ENCODE measurements at regions not wholly inside any gene's neighbourhood (a gene's known extent, or its start where the extent isn't known, plus 50 kb on each side); places are given as distances from the start of the nearest gene placed in this dataset.

DNA sequence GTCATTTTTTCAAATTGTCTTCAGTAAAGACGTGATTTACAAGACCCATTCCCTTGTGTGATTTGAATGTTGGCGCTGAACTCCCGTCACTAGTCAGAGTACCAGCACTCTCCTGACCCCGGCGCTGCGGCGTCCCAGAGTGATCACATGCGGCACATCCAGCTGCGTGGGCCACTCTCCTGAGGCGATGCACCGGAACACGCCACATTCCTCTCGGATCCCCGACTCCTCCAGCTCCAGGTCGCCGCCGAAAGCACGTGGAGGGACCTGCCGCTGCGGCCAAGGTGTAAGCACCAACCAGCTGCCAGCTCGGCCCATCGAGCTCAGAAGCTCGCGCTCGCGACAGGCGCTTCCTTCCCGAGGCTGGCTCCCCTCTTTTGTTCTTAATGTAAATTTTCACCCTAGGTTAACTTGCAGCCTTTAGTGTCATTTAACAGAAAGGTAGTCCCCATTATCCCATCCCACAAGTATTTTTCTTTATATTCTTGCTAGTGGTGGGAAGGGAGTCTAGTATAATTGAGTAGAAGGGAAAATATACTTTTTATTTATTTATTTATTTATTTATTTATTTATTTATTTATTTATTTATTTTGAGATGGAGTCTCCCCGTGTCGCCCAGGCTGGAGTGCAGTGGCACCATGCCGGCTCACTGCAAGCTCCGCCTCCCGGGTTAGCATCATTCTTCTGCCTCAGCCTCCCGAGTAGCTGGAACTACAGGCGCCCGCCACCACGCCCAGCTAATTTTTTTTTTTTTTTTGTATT lies 61.7 kb upstream of the VGLL3 start:
- Histone ChIP-seq H4K20me1 (ENCODE audit: insufficient read depth, low read length) (no peaks in the 10 kb centered on the region), H2BK120ac (ENCODE audit: low read depth, low read length) (no peak overlapping the region), H3K23ac (ENCODE audit: low read depth, low read length) (no peak overlapping the region), H3K4me3 (ENCODE audit: insufficient read depth, low read depth, low read length) (no peak overlapping the region), H3K27me3 (ENCODE audit: control insufficient read depth, insufficient read depth, low read length) (no peaks in the 10 kb centered on the region), H2BK5ac (ENCODE audit: low read depth, low read length, poor library complexity, severe bottlenecking) (no peak overlapping the region), H4K5ac (ENCODE audit: low read depth, low read length) (no peak overlapping the region), H3K4me1 (ENCODE audit: control insufficient read depth, insufficient read depth, low read length) (no peaks in the 10 kb centered on the region), H2BK20ac (ENCODE audit: low read depth, low read length) (no peak overlapping the region), H4K8ac (ENCODE audit: low read depth in 2 of 2, low read length in 2 of 2) (no peak overlapping the region), H3K56ac (ENCODE audit: extremely low read depth, insufficient read depth, low read length) (no peak overlapping the region), H2BK15ac (ENCODE audit: low read depth, low read length) (no peak overlapping the region), H3K4ac (ENCODE audit: low read depth, low read length) (no peak overlapping the region), H2AFZ (replicated peaks; ENCODE audit: low read length, poor library complexity) (peak overlapping the region; percentile 21), H3K36me3 (ENCODE audit: control insufficient read depth, insufficient read depth, low read length) (no peaks in the 10 kb centered on the region), H3K4me2 (ENCODE audit: low read depth, low read length) (no peak overlapping the region; the same call in 1 of the 2 replicates), H3K18ac (ENCODE audit: low read depth, low read length) (no peak overlapping the region), H2AK5ac (ENCODE audit: low read depth, low read length) (no peak overlapping the region), H3K79me1 (ENCODE audit: low read depth in 1 of 2, low read length in 2 of 2) (no peaks in the 10 kb centered on the region), H3K9me3 (ENCODE audit: control insufficient read depth, insufficient read depth, low read length) (no peaks in the 10 kb centered on the region), H3K14ac (replicated peaks; ENCODE audit: low read depth, low read length) (no peak overlapping the region), H3K27ac (ENCODE audit: insufficient read depth, low read length) (no peak overlapping the region), H3K9me1 (ENCODE audit: insufficient read depth, low read length) (no peaks in the 10 kb centered on the region), H2AK9ac (replicated peaks; ENCODE audit: low read depth, low read length, poor library complexity) (no peak overlapping the region), H4K91ac (ENCODE audit: insufficient read depth, low read depth, low read length) (no peak overlapping the region), H3K9ac (ENCODE audit: low read depth, low read length) (no peak overlapping the region)
- dilution Hi-C loops (cut with HindIII; ENCODE audit: low sequenced_read_pairs, unreplicated experiment): no loop called here
- ChIA-PET CTCF (no interaction called here), POLR2A (ENCODE audit: unreplicated experiment) (no interaction called here)
- ATAC-seq (ENCODE audit: low read depth) (no peak), DNase-seq (no peak)
- intact Hi-C loops (cut with micrococcal nuclease): no loop called here
- no peak for TF ChIP-seq RAD21 (IDR thresholded peaks at IDR 0.05; ENCODE audit: low read length)
- TF ChIP-seq CHD1 (IDR thresholded peaks at IDR 0.05; ENCODE audit: low read depth, low read length): no peak
- 76% methylated on average over 3 of the region's 37 CpGs; no CpG with 5 or more reads in 1 of the 2 experiments for WGBS, 2 experiments (ENCODE audit: extremely low coverage in 2 of 2, insufficient read length in 1 of 2)
- in situ Hi-C loops (cut with MboI; ENCODE audit: low sequenced_read_pairs): no loop called here
- BruUV-seq (replicated peaks): no TSS peak
